ENCODE measurements at regions not wholly inside any gene's neighbourhood (a gene's known extent, or its start where the extent isn't known, plus 50 kb on each side); places are given as distances from the start of the nearest gene placed in this dataset.

GRCh38 chr5:7991125-7991821 is 122.3 kb downstream of the MTRR start:
- Histone ChIP-seq H3K9me3 (ENCODE audit: control insufficient read depth, insufficient read depth, low read length) (no peaks in the 10 kb centered on the region), H3K4me3 (ENCODE audit: low read length) (no peak overlapping the region), H3K4me1 (ENCODE audit: control insufficient read depth, low read length) (no peaks in the 10 kb centered on the region), H3K27ac (ENCODE audit: low read depth, low read length) (no peak overlapping the region), H4K20me1 (ENCODE audit: control insufficient read depth, insufficient read depth, low read depth, low read length) (no peaks in the 10 kb centered on the region), H3K79me2 (ENCODE audit: control insufficient read depth, low read length) (no peaks in the 10 kb centered on the region), H3K36me3 (ENCODE audit: control insufficient read depth, low read length) (no peaks in the 10 kb centered on the region), H3F3A (ENCODE audit: control insufficient read depth, insufficient read depth) (no peaks in the 10 kb centered on the region), H3K27me3 (ENCODE audit: control insufficient read depth, low read length) (no peaks in the 10 kb centered on the region), H3K9me2 (replicated peaks; ENCODE audit: control insufficient read depth, low read length) (no peaks in the 10 kb centered on the region), H3K4me2 (ENCODE audit: low read length) (no peak overlapping the region)
- no peak for TF ChIP-seq EZH2phosphoT487 (IDR thresholded peaks at IDR 0.05; ENCODE audit: borderline replicate concordance, low read length)
- TF ChIP-seq CTCF (IDR thresholded peaks at IDR 0.05; ENCODE audit: low read depth, low read length, poor library complexity, severe bottlenecking), result no peak

- Histone ChIP-seq H3K4me3 (ENCODE audit: low read length) (no peak overlapping the region), H4K20me1 (ENCODE audit: control insufficient read depth, insufficient read depth, low read depth, low read length) (no peaks in the 10 kb centered on the region), H3K36me3 (ENCODE audit: control insufficient read depth, low read length) (no peaks in the 10 kb centered on the region), H3K79me2 (ENCODE audit: control insufficient read depth, low read length) (no peaks in the 10 kb centered on the region), H3K27me3 (ENCODE audit: control insufficient read depth, low read length) (no peaks in the 10 kb centered on the region), H3K4me2 (ENCODE audit: low read length) (no peak overlapping the region), H3K4me1 (ENCODE audit: control insufficient read depth, low read length) (no peaks in the 10 kb centered on the region), H3K9me2 (replicated peaks; ENCODE audit: control insufficient read depth, low read length) (no peaks in the 10 kb centered on the region), H3K9me3 (ENCODE audit: control insufficient read depth, insufficient read depth, low read length) (no peaks in the 10 kb centered on the region), H3K27ac (ENCODE audit: low read depth, low read length) (no peak overlapping the region), H3F3A (ENCODE audit: control insufficient read depth, insufficient read depth) (no peaks in the 10 kb centered on the region)
- TF ChIP-seq CTCF (IDR thresholded peaks at IDR 0.05; ENCODE audit: low read depth, low read length, poor library complexity, severe bottlenecking) (no peak), EZH2phosphoT487 (IDR thresholded peaks at IDR 0.05; ENCODE audit: borderline replicate concordance, low read length) (no peak)
Observed at GRCh38 chr5:7995688-7996294, 126.8 kb downstream of the MTRR start.

GRCh38 chr5:8005416-8005815 is 136.5 kb downstream of the MTRR start:
- H4K20me1 ChIP-seq (ENCODE audit: control insufficient read depth, insufficient read depth, low read depth, low read length), result no peaks in the 10 kb centered on the region
- no peaks in the 10 kb centered on the region for H3F3A ChIP-seq (ENCODE audit: control insufficient read depth, insufficient read depth)
- no peaks in the 10 kb centered on the region for H3K9me2 ChIP-seq (replicated peaks; ENCODE audit: control insufficient read depth, low read length)
- no peaks in the 10 kb centered on the region for H3K79me2 ChIP-seq (ENCODE audit: control insufficient read depth, low read length)
- TF ChIP-seq CTCF (IDR thresholded peaks at IDR 0.05; ENCODE audit: low read depth, low read length, poor library complexity, severe bottlenecking) (no peak), EZH2phosphoT487 (IDR thresholded peaks at IDR 0.05; ENCODE audit: borderline replicate concordance, low read length) (no peak)
- no peaks in the 10 kb centered on the region for H3K36me3 ChIP-seq (ENCODE audit: control insufficient read depth, low read length)
- H3K4me2 ChIP-seq (ENCODE audit: low read length), result no peak overlapping the region
- no peak overlapping the region for H3K27ac ChIP-seq (ENCODE audit: low read depth, low read length)
- H3K27me3 ChIP-seq (ENCODE audit: control insufficient read depth, low read length), result no peaks in the 10 kb centered on the region
- no peak overlapping the region for H3K4me3 ChIP-seq (ENCODE audit: low read length)
- H3K4me1 ChIP-seq (ENCODE audit: control insufficient read depth, low read length), result no peaks in the 10 kb centered on the region
- no peaks in the 10 kb centered on the region for H3K9me3 ChIP-seq (ENCODE audit: control insufficient read depth, insufficient read depth, low read length)
